ENCODE measurements at regions not wholly inside any gene's neighbourhood (a gene's known extent, or its start where the extent isn't known, plus 50 kb on each side); places are given as distances from the start of the nearest gene placed in this dataset.

- no peak overlapping the region for H3K4me3 ChIP-seq (ENCODE audit: low read depth, low read length)
- no peak for DNase-seq (ENCODE audit: low read depth)
- no peak for TF ChIP-seq CTCF (IDR thresholded peaks at IDR 0.05; ENCODE audit: insufficient read depth, low read depth, low read length)
Measured at GRCh38 chr2:41764131-41764530, 283.7 kb upstream of the PKDCC start.

GRCh38 chr2:41764919-41765318 is 282.9 kb upstream of the PKDCC start:
- TF ChIP-seq CTCF (IDR thresholded peaks at IDR 0.05; ENCODE audit: insufficient read depth, low read depth, low read length), result no peak
- H3K4me3 ChIP-seq (ENCODE audit: low read depth, low read length), result no peak overlapping the region
- no peak for DNase-seq (ENCODE audit: low read depth)

- TF ChIP-seq CTCF (IDR thresholded peaks at IDR 0.05; ENCODE audit: insufficient read depth, low read depth, low read length), result no peak
- DNase-seq (ENCODE audit: low read depth), result no peak
- no peak overlapping the region for H3K4me3 ChIP-seq (ENCODE audit: low read depth, low read length)
Measured at GRCh38 chr2:41768310-41768709, 279.5 kb upstream of the PKDCC start.

GRCh38 chr2:41771710-41772109 is 276.1 kb upstream of the PKDCC start:
- no peak for TF ChIP-seq CTCF (IDR thresholded peaks at IDR 0.05; ENCODE audit: insufficient read depth, low read depth, low read length)
- DNase-seq (ENCODE audit: low read depth), result no peak
- H3K4me3 ChIP-seq (ENCODE audit: low read depth, low read length), result no peak overlapping the region

- no peak for TF ChIP-seq CTCF (IDR thresholded peaks at IDR 0.05; ENCODE audit: insufficient read depth, low read depth, low read length)
- H3K4me3 ChIP-seq (ENCODE audit: low read depth, low read length), result no peak overlapping the region
- DNase-seq (ENCODE audit: low read depth), result no peak
Measured at GRCh38 chr2:41772697-41773096, 275.1 kb upstream of the PKDCC start.

- DNase-seq (ENCODE audit: low read depth), result no peak
- no peak for TF ChIP-seq CTCF (IDR thresholded peaks at IDR 0.05; ENCODE audit: insufficient read depth, low read depth, low read length)
- no peak overlapping the region for H3K4me3 ChIP-seq (ENCODE audit: low read depth, low read length)
Measured at GRCh38 chr2:41774011-41774605, 273.7 kb upstream of the PKDCC start.

GRCh38 chr2:41775366-41776025 is 272.3 kb upstream of the PKDCC start:
- DNase-seq (ENCODE audit: low read depth), result peak; percentile 2
- no peak overlapping the region for H3K4me3 ChIP-seq (ENCODE audit: low read depth, low read length)
- no peak for TF ChIP-seq CTCF (IDR thresholded peaks at IDR 0.05; ENCODE audit: insufficient read depth, low read depth, low read length)

All from fibroblast of villous mesenchyme (primary cell).